Retinal pigment epithelial cell (primary cell): ENCODE measurements at regions not wholly inside any gene's neighbourhood (a gene's known extent, or its start where the extent isn't known, plus 50 kb on each side); places are given as distances from the start of the nearest gene placed in this dataset.

Source experiments
- DNase-seq: peaks from one replicate; pipeline ENCODE4 v3.0.0-alpha.2; 2010; ENCODE audit warnings: low read depth
- H3K4me3 ChIP-seq: 2 replicates; pipeline ENCODE4 v1.5.1; 2011; ENCODE audit warnings: mild to moderate bottlenecking, low read length, control low read depth, moderate library complexity
- CTCF ChIP-seq: conservative IDR thresholded peaks from 2 replicates; pipeline ENCODE4 v1.5.1; 2011; ENCODE audit warnings: low read depth, low read length, control low read depth, inconsistent platforms

- TF ChIP-seq CTCF: no peak
- no peak overlapping the region for H3K4me3 ChIP-seq
- no peak for DNase-seq
Observed at GRCh38 chr2:161101406-161101805, 58.8 kb upstream of the TANK start.

GRCh38 chr2:161102770-161103450, 57.3 kb upstream of the TANK start:
- H3K4me3 ChIP-seq: no peak overlapping the region
- DNase-seq: no peak
- TF ChIP-seq CTCF: no peak

DNA sequence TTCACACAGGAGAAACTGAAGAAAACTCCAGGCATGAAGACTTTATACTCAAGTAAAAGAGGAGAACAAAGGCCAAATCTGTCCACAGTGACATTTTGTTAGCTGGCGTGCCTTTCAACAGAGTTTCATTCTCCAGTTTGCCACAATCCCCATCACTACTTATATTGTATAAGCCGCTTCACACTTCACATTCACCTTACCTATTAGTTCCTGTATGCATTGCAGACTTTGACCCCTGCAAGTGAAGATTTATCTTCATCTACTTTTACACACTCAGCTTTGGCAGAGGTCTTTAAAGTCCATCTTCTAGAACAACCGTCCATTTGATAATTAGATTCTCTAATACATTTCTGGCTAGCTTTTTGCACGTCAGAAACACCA, 56.8 kb upstream of the TANK start:
- TF ChIP-seq CTCF: no peak
- H3K4me3 ChIP-seq: no peak overlapping the region
- DNase-seq: no peak

- no peak for TF ChIP-seq CTCF
- no peak for DNase-seq
Observed at GRCh38 chr2:161104054-161104553, 56.1 kb upstream of the TANK start.

DNA sequence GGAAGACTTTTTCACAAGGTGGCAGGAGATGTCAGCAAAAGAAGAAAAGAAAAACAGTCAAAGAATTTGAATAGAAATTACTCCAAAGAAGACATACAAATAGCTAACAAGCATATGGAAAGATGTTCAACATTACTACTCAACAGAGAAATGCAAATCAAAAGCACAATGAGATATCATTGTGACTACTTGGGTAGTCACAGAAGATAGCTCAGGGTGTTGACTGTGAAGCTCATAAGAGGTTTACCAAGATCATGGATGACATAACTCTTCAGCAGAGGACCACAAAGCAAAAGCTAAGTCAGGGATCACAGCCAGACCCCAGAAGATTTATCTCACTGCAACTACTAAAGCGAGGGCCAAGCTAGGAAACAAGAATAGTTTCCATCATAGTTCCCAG, 53.0 kb upstream of the TANK start:
- DNase-seq: no peak
- TF ChIP-seq CTCF: no peak
- no peak overlapping the region for H3K4me3 ChIP-seq

More at GRCh38 chr2:161104054-161104553, 56.1 kb upstream of the TANK start:
- H3K4me3 ChIP-seq: no peak overlapping the region
